ENCODE measurements at regions not wholly inside any gene's neighbourhood (a gene's known extent, or its start where the extent isn't known, plus 50 kb on each side); places are given as distances from the start of the nearest gene placed in this dataset.
"Not testable (repeated sequence)": the region's sequence is repeated elsewhere in the genome, so short reads cannot be mapped to it uniquely, and the experiment has no call there.

- Mint-ChIP-seq H3K9me3 (ENCODE audit: unreplicated experiment) (peaks cover 9% of the 10 kb centered on the region), H3K4me1 (ENCODE audit: unreplicated experiment) (no peaks in the 10 kb centered on the region), H3K27ac (ENCODE audit: unreplicated experiment) (no peak overlapping the region)
These were observed 150.9 kb downstream of the OSTF1 start for GRCh38 chr9:75239176-75239575.

DNA sequence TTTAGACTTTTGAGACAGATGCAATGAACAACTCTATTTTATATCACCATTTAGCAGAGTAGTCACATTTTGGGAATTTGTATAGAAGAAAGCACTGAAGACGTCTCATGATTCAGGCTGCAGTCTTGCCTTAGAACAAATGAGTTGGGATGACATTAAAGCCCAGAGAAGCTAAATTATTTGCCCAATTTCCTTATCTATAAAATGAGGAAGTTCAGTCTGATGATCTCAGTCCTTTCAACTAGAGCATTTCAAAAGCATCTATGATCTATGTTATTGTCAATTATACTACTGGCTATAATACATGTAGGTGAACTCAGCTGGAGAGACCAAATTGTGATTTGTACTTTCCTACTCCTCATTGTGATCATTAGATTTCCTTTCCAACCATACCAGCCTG lies 154.1 kb downstream of the OSTF1 start:
- Mint-ChIP-seq H3K4me3 (ENCODE audit: unreplicated experiment) (no peak overlapping the region), H3K4me1 (ENCODE audit: unreplicated experiment) (no peaks in the 10 kb centered on the region), H3K36me3 (ENCODE audit: low read depth, unreplicated experiment) (peaks cover 6% of the 10 kb centered on the region), H3K27me3 (ENCODE audit: unreplicated experiment) (no peaks in the 10 kb centered on the region), H3K9me3 (ENCODE audit: unreplicated experiment) (peaks cover 4% of the 10 kb centered on the region), H3K27ac (ENCODE audit: unreplicated experiment) (no peak overlapping the region)
- DNase-seq (ENCODE audit: low spot score), result no peak
- TF ChIP-seq CTCF (IDR thresholded peaks at IDR 0.05; ENCODE audit: unreplicated experiment), result no peak

More at GRCh38 chr9:75239176-75239575, 150.9 kb downstream of the OSTF1 start:
- Mint-ChIP-seq H3K4me3 (ENCODE audit: unreplicated experiment) (no peak overlapping the region), H3K36me3 (ENCODE audit: low read depth, unreplicated experiment) (peaks cover 5% of the 10 kb centered on the region), H3K27me3 (ENCODE audit: unreplicated experiment) (no peaks in the 10 kb centered on the region)
- no peak for DNase-seq (ENCODE audit: low spot score)
- no peak for TF ChIP-seq CTCF (IDR thresholded peaks at IDR 0.05; ENCODE audit: unreplicated experiment)

DNA sequence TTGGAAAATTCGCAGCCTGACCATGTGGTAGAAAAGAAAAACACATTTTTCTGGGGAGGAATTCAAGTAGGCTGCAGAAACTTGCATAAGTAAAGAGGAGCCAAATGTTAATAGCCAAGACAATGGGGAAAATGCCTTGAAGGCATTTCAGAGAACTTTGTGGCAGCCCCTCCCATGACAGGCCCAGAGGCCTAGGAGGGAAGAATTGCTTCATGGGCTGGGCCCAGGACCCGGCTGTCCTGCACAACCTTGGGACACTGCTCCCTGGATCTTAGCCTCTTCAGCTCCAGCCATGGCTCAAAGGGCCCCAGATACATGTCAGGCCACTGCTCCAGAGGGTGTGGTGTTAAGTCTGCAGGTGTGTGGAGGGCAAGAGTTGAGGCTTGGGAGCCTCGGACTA lies 158.6 kb downstream of the OSTF1 start:
- Mint-ChIP-seq H3K27me3 (ENCODE audit: unreplicated experiment) (no peaks in the 10 kb centered on the region), H3K4me3 (ENCODE audit: unreplicated experiment) (no peak overlapping the region), H3K27ac (ENCODE audit: unreplicated experiment) (no peak overlapping the region), H3K4me1 (ENCODE audit: unreplicated experiment) (no peaks in the 10 kb centered on the region), H3K36me3 (ENCODE audit: low read depth, unreplicated experiment) (peaks cover 12% of the 10 kb centered on the region), H3K9me3 (ENCODE audit: unreplicated experiment) (peaks cover 12% of the 10 kb centered on the region)
- no peak for TF ChIP-seq CTCF (IDR thresholded peaks at IDR 0.05; ENCODE audit: unreplicated experiment)
- DNase-seq (ENCODE audit: low spot score), result no peak

- no peaks in the 10 kb centered on the region for H3K4me1 Mint-ChIP-seq (ENCODE audit: unreplicated experiment)
- no peak overlapping the region for H3K4me3 Mint-ChIP-seq (ENCODE audit: unreplicated experiment)
- H3K27me3 Mint-ChIP-seq (ENCODE audit: unreplicated experiment), result no peaks in the 10 kb centered on the region
- peaks cover under 1% of the 10 kb centered on the region for H3K9me3 Mint-ChIP-seq (ENCODE audit: unreplicated experiment)
- peak; percentile 89 for TF ChIP-seq CTCF (IDR thresholded peaks at IDR 0.05; ENCODE audit: unreplicated experiment)
- DNase-seq (ENCODE audit: low spot score), result peak; percentile 52
- H3K36me3 Mint-ChIP-seq (ENCODE audit: low read depth, unreplicated experiment), result peaks cover 4% of the 10 kb centered on the region
- H3K27ac Mint-ChIP-seq (ENCODE audit: unreplicated experiment), result no peak overlapping the region
These were observed 177.2 kb downstream of the OSTF1 start for GRCh38 chr9:75265525-75265972.

DNA sequence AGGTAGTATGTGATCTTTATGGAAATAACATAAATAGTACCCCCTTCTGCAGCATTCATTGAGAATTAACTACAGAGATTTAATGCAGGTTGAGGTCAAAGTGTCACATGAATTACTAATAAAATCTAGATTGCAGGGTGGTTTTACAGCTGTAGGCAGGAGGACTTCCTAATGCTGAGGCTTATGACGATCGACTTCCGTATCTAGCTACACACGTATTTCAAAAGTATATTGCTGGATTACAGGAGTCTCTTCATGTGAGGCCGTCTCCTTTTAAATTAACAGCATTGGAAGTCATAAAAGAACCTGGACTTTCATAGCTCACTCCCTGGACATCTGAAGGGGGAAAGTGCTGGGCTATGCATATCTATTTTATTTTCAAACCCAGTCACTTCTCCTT lies 180.9 kb downstream of the OSTF1 start:
- no peak for DNase-seq (ENCODE audit: low spot score)
- H3K27ac Mint-ChIP-seq (ENCODE audit: unreplicated experiment), result no peak overlapping the region
- H3K4me1 Mint-ChIP-seq (ENCODE audit: unreplicated experiment), result no peaks in the 10 kb centered on the region
- no peaks in the 10 kb centered on the region for H3K36me3 Mint-ChIP-seq (ENCODE audit: low read depth, unreplicated experiment)
- H3K9me3 Mint-ChIP-seq (ENCODE audit: unreplicated experiment), result peaks cover 4% of the 10 kb centered on the region
- H3K27me3 Mint-ChIP-seq (ENCODE audit: unreplicated experiment), result no peaks in the 10 kb centered on the region
- TF ChIP-seq CTCF (IDR thresholded peaks at IDR 0.05; ENCODE audit: unreplicated experiment), result no peak
- no peak overlapping the region for H3K4me3 Mint-ChIP-seq (ENCODE audit: unreplicated experiment)

DNA sequence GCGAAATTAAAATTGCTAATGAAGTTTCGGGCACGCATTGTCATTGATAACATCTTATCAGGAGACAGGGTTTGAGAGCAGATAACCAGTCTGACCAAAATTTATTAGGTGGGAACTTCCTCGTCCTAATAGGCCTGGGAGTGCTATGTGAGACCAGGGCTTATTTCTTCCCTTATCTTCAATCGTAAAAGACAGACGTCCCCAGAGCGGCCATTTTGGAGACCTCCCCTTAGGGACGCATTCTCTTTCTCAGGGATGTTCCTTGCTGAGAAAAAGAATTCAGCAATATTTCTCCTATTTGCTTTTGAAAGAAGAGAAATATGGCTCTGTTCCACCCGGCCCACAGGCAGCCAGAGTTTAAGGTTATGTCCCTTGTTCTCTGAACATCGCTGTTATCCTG lies 184.7 kb downstream of the OSTF1 start:
- Mint-ChIP-seq H3K9me3 (ENCODE audit: unreplicated experiment) (peaks cover 11% of the 10 kb centered on the region), H3K27ac (ENCODE audit: unreplicated experiment) (peak overlapping the region; percentile 17)
- H3K36me3 Mint-ChIP-seq (ENCODE audit: low read depth, unreplicated experiment); H3K27me3 Mint-ChIP-seq (ENCODE audit: unreplicated experiment); H3K4me3 Mint-ChIP-seq (ENCODE audit: unreplicated experiment); H3K4me1 Mint-ChIP-seq (ENCODE audit: unreplicated experiment); DNase-seq (ENCODE audit: low spot score): not testable (repeated sequence)

Measured in endothelial cell (in vitro differentiated cells).